ENCODE measurements at regions not wholly inside any gene's neighbourhood (a gene's known extent, or its start where the extent isn't known, plus 50 kb on each side); places are given as distances from the start of the nearest gene placed in this dataset.

DNA sequence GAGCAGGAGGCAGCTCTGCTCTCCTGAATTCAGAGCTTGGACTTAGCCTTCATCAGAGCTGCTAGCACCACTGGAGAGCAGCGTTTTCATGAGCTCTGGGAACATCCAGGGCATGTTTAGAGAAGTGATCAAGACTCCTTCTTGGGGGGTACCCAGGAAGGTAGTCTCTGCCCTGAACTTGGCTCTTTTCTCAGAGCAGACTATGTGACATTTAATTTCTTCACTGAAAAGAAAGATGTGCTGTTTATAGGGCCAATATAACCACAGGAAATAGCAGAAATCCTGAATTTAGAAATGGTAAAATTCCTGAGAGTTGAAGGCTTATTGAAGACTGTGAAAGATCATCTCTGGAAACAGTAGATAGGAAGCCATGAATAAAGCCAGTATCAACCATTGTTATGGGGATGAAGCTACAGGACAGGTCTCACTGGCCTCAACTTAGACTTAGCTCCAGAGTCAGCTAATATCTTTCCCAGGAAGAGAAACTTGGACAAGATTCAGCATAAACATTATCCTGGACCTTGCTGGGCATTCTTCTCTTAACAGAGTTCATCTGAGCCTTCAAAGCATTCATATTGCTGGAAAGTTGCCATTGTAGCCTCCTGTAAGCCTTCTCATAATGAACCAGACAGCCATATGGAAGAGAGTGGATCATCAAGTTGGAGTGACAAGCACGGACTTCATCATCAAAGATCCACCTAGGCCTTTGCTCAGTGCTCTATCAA, 386.6 kb upstream of the THBS1 start:
- CTCF ChIA-PET = no interaction called here
- TF ChIP-seq CTCF (conservative IDR thresholded peaks at IDR 0.05; ENCODE audit: low read depth, low read length) = no peak
- TF ChIP-seq EZH2 (IDR thresholded peaks at IDR 0.05; ENCODE audit: borderline replicate concordance, low read depth, low read length, poor library complexity, severe bottlenecking) = no peak
- Histone ChIP-seq H3K4me1 (ENCODE audit: insufficient read depth, low read length, poor library complexity, severe bottlenecking) (no peaks in the 10 kb centered on the region), H3K27ac (ENCODE audit: low read depth, low read length, poor library complexity, severe bottlenecking) (no peak overlapping the region), H3K27me3 (replicated peaks; ENCODE audit: insufficient read depth, low read depth, low read length, poor library complexity) (peaks cover 5% of the 10 kb centered on the region), H3K4me3 (ENCODE audit: low read depth, low read length, poor library complexity, severe bottlenecking) (no peak overlapping the region), H3K36me3 (ENCODE audit: insufficient read depth, low read length, poor library complexity, severe bottlenecking) (no peaks in the 10 kb centered on the region), H3K9me3 (ENCODE audit: low read depth, low read length, poor library complexity, severe bottlenecking) (no peaks in the 10 kb centered on the region)
- DNase-seq (ENCODE audit: low spot score) = no peak
- intact Hi-C loops (cut with micrococcal nuclease; ENCODE audit: unreplicated experiment) = no loop called here
- POLR2A ChIA-PET (ENCODE audit: low non-redundant PET) = no interaction called here
- BruUV-seq (replicated peaks) = no TSS peak

GRCh38 chr15:39195961-39196486, 384.9 kb upstream of the THBS1 start:
- CTCF ChIA-PET = no interaction called here
- BruUV-seq (replicated peaks) = no TSS peak
- H3K27me3 ChIP-seq (replicated peaks; ENCODE audit: insufficient read depth, low read depth, low read length, poor library complexity) = peaks cover 5% of the 10 kb centered on the region
- TF ChIP-seq CTCF (conservative IDR thresholded peaks at IDR 0.05; ENCODE audit: low read depth, low read length) (no peak), EZH2 (IDR thresholded peaks at IDR 0.05; ENCODE audit: borderline replicate concordance, low read depth, low read length, poor library complexity, severe bottlenecking) (no peak)
- DNase-seq (ENCODE audit: low spot score) = peak; percentile 3
- no peak overlapping the region for H3K4me3 ChIP-seq (ENCODE audit: low read depth, low read length, poor library complexity, severe bottlenecking)
- H3K4me1 ChIP-seq (ENCODE audit: insufficient read depth, low read length, poor library complexity, severe bottlenecking) = no peaks in the 10 kb centered on the region
- H3K27ac ChIP-seq (ENCODE audit: low read depth, low read length, poor library complexity, severe bottlenecking) = no peak overlapping the region
- no peaks in the 10 kb centered on the region for H3K9me3 ChIP-seq (ENCODE audit: low read depth, low read length, poor library complexity, severe bottlenecking)
- intact Hi-C loops (cut with micrococcal nuclease; ENCODE audit: unreplicated experiment) = no loop called here
- POLR2A ChIA-PET (ENCODE audit: low non-redundant PET) = no interaction called here
- no peaks in the 10 kb centered on the region for H3K36me3 ChIP-seq (ENCODE audit: insufficient read depth, low read length, poor library complexity, severe bottlenecking)

DNA sequence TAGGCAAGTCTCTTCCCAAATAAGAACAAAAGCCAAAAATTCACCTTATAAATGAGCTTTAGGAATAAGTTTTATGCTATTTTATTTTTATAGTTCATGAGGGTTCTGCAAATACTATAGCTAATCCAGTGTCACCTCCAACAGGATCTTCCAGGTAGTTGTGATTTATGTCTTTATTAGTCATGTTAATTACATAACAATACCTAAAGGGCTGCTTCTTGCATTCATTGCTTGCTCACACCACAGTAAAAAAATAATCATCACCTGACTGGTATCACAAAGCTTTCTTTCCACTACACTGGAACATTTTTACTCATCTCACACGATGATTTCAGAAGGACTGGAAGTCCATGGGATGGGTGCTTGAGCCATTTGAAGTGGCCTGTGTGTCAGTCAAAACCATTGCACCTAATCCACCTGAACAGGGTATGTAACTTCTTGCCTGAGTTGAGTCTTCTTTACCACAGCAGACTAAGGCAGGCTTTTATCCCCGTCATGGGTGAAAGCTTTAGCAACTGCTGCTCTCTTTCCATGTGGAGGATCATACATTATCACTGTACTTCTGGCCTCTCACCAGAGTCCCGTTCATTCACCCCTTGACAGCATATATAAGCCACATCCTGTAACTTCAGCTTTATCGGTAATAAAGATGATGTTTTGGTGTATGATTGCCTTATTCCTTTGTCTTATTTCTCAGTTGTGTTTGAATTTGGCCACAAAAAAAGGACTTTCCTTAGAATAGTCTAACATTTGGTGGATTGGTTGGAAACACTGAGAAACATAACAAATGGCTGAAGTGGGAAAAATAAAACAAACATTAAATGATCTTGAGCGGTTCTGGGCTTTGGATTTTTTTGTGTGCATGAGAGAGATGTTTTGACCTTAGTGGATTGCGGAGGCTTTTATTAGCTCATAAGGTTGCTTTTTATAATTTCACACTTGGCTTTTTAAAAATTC, 382.6 kb upstream of the THBS1 start:
- Histone ChIP-seq H3K27ac (ENCODE audit: low read depth, low read length, poor library complexity, severe bottlenecking) (no peak overlapping the region), H3K9me3 (ENCODE audit: low read depth, low read length, poor library complexity, severe bottlenecking) (no peaks in the 10 kb centered on the region), H3K4me1 (ENCODE audit: insufficient read depth, low read length, poor library complexity, severe bottlenecking) (no peaks in the 10 kb centered on the region), H3K36me3 (ENCODE audit: insufficient read depth, low read length, poor library complexity, severe bottlenecking) (no peaks in the 10 kb centered on the region), H3K27me3 (replicated peaks; ENCODE audit: insufficient read depth, low read depth, low read length, poor library complexity) (peaks cover 16% of the 10 kb centered on the region), H3K4me3 (ENCODE audit: low read depth, low read length, poor library complexity, severe bottlenecking) (no peak overlapping the region)
- TF ChIP-seq EZH2 (IDR thresholded peaks at IDR 0.05; ENCODE audit: borderline replicate concordance, low read depth, low read length, poor library complexity, severe bottlenecking) = no peak
- no peak for TF ChIP-seq CTCF (conservative IDR thresholded peaks at IDR 0.05; ENCODE audit: low read depth, low read length)
- POLR2A ChIA-PET (ENCODE audit: low non-redundant PET) = no interaction called here
- no TSS peak for BruUV-seq (replicated peaks)
- CTCF ChIA-PET = no interaction called here
- intact Hi-C loops (cut with micrococcal nuclease; ENCODE audit: unreplicated experiment) = no loop called here
- no peak for DNase-seq (ENCODE audit: low spot score)
